Fibroblast of the aortic adventitia (primary cell): ENCODE measurements at regions not wholly inside any gene's neighbourhood (a gene's known extent, or its start where the extent isn't known, plus 50 kb on each side); places are given as distances from the start of the nearest gene placed in this dataset.

Experiments used
- DNase-seq: peaks from one replicate; pipeline ENCODE4 v3.0.0-alpha.2; 2010; ENCODE audit warnings: low read depth
- H3K4me3 ChIP-seq: 2 replicates; pipeline ENCODE4 v1.5.1; 2011; ENCODE audit warnings: low read depth, mild to moderate bottlenecking, control low read depth, low read length, moderate library complexity
- CTCF ChIP-seq: IDR thresholded peaks from 2 replicates; pipeline ENCODE4 v1.5.1; 2011; ENCODE audit warnings: mild to moderate bottlenecking, low read length, control low read depth, inconsistent platforms; ENCODE audit not compliant: insufficient read depth

GRCh38 chr6:133683308-133683580 lies 205.7 kb upstream of the TCF21 start:
- no peak overlapping the region for H3K4me3 ChIP-seq
- DNase-seq, result no peak
- no peak for TF ChIP-seq CTCF

DNA sequence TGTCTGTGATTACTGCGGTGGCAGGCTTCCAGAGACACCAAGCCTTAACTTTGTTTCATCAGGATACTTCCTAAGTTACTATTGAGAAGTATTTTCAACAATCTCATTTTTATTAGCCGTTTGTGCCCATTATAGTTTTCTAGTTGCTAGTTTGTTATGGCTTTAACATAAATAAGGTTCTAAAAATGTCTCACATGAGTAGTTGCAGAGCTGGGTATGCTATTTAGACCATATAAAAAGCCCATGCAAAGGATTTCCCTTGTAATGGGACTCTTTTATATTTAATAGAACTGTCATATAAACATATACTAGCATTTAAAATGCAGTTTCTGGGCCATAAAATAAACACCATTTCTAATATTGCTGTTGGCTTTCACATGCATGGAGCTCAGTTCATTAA lies 205.3 kb upstream of the TCF21 start:
- no peak for TF ChIP-seq CTCF
- no peak overlapping the region for H3K4me3 ChIP-seq
- no peak for DNase-seq

GRCh38 chr6:133688705-133689492 lies 200.0 kb upstream of the TCF21 start:
- no peak for DNase-seq
- no peak for TF ChIP-seq CTCF
- H3K4me3 ChIP-seq, result no peak overlapping the region

- TF ChIP-seq CTCF, result no peak
- H3K4me3 ChIP-seq, result no peak overlapping the region
- DNase-seq, result no peak
Observed at GRCh38 chr6:133689863-133690262, 199.1 kb upstream of the TCF21 start.

DNA sequence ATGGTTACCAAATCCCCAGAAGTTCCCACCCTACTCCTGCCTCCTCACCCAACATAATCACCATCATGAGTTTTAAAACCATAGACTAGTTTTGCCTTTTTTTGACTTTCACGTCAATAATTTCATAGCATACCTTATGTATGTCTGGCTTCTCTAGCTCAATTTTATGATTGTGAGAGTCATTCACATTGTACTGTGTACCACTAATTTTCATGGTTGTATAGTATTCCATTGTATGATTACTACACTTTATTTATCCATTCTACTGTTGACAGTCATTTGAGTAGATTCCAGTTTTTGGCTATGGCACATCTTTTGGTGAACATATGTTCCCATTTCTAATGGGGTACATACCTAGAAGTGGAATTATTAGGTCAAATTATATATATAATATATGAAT lies 195.3 kb upstream of the TCF21 start:
- no peak overlapping the region for H3K4me3 ChIP-seq
- DNase-seq, result no peak
- TF ChIP-seq CTCF, result no peak

DNA sequence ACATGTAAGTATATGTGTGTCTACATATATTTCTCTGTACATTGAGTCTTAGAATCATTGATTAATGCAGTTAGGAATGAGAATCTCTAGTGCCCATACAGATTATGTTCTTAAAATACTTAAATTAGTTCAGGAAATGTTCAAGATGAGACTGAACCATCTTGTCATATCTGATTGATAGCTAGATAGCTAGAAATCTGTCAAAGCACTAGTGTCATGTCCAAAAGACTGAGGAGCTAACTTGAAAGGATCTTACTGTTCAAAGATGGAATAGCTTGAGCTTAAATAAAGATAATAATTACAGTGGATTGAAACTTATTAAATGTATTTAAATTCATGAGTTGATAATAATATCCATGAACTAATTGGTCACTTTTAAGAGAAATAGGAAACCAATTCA lies 191.7 kb upstream of the TCF21 start:
- no peak for TF ChIP-seq CTCF
- DNase-seq, result no peak
- no peak overlapping the region for H3K4me3 ChIP-seq

GRCh38 chr6:133697666-133698065 lies 191.2 kb upstream of the TCF21 start:
- H3K4me3 ChIP-seq, result no peak overlapping the region
- TF ChIP-seq CTCF, result no peak
- DNase-seq, result peak; percentile 39
